Activated T-cell treated with anti-CD3 and anti-CD28 coated beads for 24 hours (primary cell): ENCODE measurements at regions not wholly inside any gene's neighbourhood (a gene's known extent, or its start where the extent isn't known, plus 50 kb on each side); places are given as distances from the start of the nearest gene placed in this dataset.
"Not testable (repeated sequence)": the region's sequence is repeated elsewhere in the genome, so short reads cannot be mapped to it uniquely, and the experiment has no call there.

ENCODE experiments used
- DNase-seq: peaks from one replicate; pipeline ENCODE4 v3.0.0-alpha.2; 2020; ENCODE audit warnings: low read depth

DNA sequence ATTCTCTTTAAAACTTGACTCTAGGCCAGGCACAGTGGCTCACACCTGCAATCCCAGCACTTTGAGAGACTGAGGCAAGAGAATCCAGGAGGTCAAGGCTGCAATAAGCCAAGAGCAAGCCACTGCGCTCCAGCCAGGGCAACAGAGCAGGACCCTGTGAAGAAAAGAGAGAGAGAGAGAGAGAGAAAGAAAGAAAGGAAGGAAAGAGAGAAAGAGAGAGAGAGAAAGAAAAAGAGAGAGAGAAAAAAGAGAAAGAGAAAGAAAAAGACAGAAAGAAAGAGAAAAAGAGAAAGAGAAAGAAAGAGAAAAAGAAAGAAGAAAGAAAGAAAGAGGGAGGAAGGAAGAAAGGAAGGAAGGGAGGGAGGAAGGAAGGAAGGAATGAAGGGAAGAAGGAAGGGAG is 76.7 kb downstream of the RIN2 start:
- no peak for DNase-seq

GRCh38 chr20:19835533-19836222 is 77.6 kb downstream of the RIN2 start:
- no peak for DNase-seq

GRCh38 chr20:19838468-19838867 is 80.4 kb downstream of the RIN2 start:
- DNase-seq: no peak

GRCh38 chr20:19839053-19839452 is 81.0 kb downstream of the RIN2 start:
- no peak for DNase-seq

DNA sequence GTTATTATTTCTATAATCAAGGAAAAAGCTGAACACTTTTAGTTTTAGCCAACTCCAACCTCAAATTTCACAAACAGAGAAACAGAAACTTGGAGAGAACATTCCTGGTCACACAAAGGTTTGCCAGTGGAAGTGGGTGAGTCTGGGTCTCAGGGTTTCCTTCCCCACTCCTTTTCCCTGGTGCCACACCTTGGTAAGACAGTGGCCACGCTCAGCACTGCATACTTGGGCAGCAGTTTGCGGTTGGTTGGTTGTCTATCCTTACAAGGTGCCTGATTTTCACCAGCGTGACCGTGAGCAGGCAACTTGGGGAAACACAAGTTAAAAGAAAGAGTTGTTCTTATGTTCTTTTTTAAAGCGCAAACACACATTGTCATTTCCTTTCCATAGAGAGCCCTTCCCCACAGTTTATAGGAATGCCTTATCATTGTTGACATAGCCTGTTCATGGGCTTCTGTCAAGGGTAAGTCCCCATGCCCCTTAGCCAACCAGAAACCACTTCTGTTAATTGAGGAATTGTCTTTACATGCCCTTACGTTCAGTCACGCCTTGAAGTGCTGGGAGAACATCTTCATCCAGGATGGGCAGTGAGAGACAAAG is 82.2 kb downstream of the RIN2 start:
- DNase-seq: no peak

DNA sequence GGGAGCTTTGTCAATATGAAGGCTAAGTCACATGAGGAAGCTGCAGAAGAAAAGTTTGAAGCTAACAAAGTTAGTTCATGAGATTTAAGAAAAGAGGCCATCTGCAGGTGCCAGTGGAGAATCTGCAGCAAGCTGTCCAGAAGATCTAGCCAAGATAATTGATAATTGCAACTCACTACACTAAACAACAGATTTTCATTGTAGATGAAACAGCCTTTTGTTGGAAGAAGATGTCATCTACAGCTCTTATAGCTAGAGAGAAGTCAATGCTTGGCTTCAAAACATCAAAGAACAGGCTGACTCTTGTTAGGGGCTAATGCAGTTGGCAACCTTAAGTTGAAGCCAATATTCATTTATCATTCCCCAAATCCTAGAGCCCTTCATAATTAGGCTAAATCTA is 83.7 kb downstream of the RIN2 start:
- no peak for DNase-seq

DNA sequence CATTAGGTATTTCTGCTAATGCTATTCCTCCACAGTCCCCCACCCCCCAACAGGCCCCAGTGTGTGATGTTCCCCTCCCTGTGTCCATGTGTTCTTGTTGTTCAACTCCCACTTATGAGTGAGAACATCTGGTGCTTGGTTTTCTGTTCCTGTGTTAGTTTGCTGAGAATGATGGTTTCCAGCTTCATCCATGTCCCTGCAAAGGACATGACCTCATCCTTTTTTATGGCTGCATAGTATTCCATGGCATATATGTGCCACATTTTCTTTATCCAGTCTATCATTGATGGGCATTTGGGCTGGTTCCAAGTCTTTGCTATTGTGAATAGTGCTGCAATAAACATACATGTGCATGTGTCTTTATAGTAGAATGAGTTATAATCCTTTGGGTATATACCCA is 86.8 kb downstream of the RIN2 start:
- not testable (repeated sequence) for DNase-seq

GRCh38 chr20:19847383-19847782 is 89.3 kb downstream of the RIN2 start:
- DNase-seq: no peak

- DNase-seq: no peak
These were observed 91.5 kb downstream of the RIN2 start for GRCh38 chr20:19849341-19850197.

GRCh38 chr20:19850198-19850533 is 92.1 kb downstream of the RIN2 start:
- DNase-seq: no peak

DNA sequence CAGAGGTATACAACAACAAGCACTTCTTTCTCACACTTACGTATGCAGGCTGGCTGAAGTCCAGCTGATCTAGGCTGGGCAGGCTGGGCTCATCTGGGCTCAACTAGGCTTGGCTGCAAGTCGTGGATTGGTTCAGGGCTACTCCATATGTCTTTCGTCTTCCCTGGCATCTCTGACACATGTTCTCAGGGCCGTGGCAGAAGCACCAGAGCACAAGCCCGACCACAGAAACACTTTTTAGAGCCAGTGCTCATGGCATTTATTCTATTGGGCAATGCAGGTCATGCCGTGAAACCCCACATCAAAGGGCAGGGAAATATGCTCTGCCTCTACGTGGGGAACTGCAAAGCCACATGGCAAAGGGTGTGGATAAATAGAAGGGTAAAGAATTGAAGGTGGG is 93.8 kb downstream of the RIN2 start:
- DNase-seq: no peak

DNA sequence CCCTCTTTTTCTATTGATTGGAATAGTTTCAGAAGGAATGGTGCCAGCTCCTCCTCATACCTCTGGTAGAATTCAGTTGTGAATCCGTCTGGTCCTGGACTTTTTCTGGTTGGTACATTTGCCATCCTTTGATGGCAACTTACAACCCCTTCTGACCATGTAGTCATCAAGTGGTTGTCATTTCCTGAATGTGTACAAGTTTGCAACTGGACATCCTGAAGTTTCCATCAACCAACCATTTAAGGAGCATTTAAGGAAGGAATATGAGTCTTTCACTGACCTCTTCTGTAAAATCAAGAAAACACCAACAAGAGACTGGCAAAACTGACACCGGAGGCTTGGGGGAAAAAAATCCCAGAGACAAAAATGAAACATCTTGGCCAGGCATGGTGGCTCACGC is 97.4 kb downstream of the RIN2 start:
- DNase-seq: no peak

- DNase-seq: no peak
These were observed 100.7 kb downstream of the RIN2 start for GRCh38 chr20:19858466-19859371.

- DNase-seq: no peak
These were observed 101.4 kb downstream of the RIN2 start for GRCh38 chr20:19859444-19859843.

- no peak for DNase-seq
These were observed 102.7 kb downstream of the RIN2 start for GRCh38 chr20:19860737-19861136.

DNA sequence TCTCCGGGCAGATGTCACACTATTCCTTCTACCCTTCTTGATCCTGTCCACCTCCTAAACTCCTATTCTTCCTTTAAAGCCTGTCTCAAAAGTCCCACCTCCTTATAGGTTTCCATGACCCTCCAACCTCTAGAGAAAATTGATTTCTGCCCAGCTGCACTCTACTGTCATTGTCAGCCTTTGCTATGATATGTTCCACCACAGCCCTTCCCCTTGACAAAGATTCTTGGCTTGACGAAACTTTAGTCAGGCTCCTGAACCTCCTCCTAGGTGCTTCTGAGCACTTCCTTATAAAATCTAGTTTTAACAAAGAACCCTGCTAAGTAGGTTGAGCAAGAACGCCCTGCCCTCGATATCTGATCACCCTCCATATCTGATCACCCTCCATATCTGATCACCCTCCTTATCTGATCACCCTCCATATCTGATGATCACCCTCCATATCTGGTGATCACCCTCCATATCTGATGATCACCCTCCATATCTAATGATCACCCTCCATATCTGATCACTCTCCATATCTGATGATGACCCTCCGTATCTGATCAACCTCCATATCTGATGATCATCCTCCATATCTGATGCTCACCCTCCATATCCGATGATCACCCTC is 103.2 kb downstream of the RIN2 start:
- no peak for DNase-seq

- no peak for DNase-seq
These were observed 106.1 kb downstream of the RIN2 start for GRCh38 chr20:19864130-19864529.

DNA sequence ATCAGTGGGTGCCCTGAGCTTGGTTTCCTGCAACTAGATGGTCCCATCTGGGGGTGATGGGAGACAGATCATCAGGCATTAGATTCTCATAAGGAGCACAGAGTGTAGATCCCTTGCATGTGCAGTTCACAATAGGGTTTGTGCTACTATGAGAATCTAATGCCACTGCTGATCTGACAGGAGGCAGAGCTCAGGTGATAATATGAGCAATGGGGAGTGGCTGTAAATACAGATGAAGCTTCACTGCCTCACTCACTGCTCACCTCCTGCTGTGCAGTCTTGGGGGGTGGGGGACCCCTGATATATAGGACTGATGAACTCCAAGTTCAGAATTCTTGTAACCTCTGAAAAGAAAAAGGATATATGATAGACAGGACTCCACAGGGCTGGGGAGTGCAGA is 108.0 kb downstream of the RIN2 start:
- DNase-seq: no peak

GRCh38 chr20:19867074-19867473 is 109.0 kb downstream of the RIN2 start:
- DNase-seq: no peak

GRCh38 chr20:19867940-19868371 is 109.9 kb downstream of the RIN2 start:
- DNase-seq: no peak

GRCh38 chr20:19868441-19868840 is 110.4 kb downstream of the RIN2 start:
- no peak for DNase-seq

GRCh38 chr20:19872001-19872400 is 113.9 kb downstream of the RIN2 start:
- no peak for DNase-seq
